Lower lobe of right lung (tissue), 2 donors: ENCODE measurements at regions not wholly inside any gene's neighbourhood (a gene's known extent, or its start where the extent isn't known, plus 50 kb on each side); places are given as distances from the start of the nearest gene placed in this dataset.
A peak's percentile ranks its signal among the peaks of the same experiment; 100 is the strongest.

Experiments used
- ATAC-seq, 2 donors: fragments of 200-7000 bp; cut with Tn5 transposase; one replicate each; pipeline ENCODE4 v1.9.1; 2020 to 2022; ENCODE audit warnings: mild to moderate bottlenecking in 2 of 2, moderate library complexity in 2 of 2
- DNase-seq: peaks from one replicate; pipeline ENCODE4 v3.0.0-alpha.2; 2020
- H3K27ac ChIP-seq: fragments of 200-600 bp; one replicate; pipeline ENCODE4 v1.8.0; 2022
- H3K27me3 ChIP-seq: fragments of 200-600 bp; one replicate; pipeline ENCODE4 v1.8.0; 2022; ENCODE audit warnings: low read depth
- H3K36me3 ChIP-seq: fragments of 200-600 bp; one replicate; pipeline ENCODE4 v1.8.0; 2022; ENCODE audit warnings: mild to moderate bottlenecking
- H3K4me1 ChIP-seq: fragments of 200-600 bp; one replicate; pipeline ENCODE4 v1.8.0; 2022
- H3K4me3 ChIP-seq: fragments of 200-600 bp; one replicate; pipeline ENCODE4 v1.8.0; 2022; ENCODE audit warnings: mild to moderate bottlenecking
- H3K9me3 ChIP-seq: fragments of 200-600 bp; one replicate; pipeline ENCODE4 v1.8.0; 2022
- CTCF ChIP-seq: fragments of 200-600 bp; IDR thresholded peaks from one replicate; pipeline ENCODE4 v1.8.0; 2022; ENCODE audit warnings: antibody characterized with exemption, mild to moderate bottlenecking
- intact Hi-C: fragments of 100-400 bp; cut with DNase I; formaldehyde crosslinking; loops from one replicate; pipeline ENCODE4 v1.11.0; 2022
- donor health status: DM: no; HTN: yes; CAD: no; lungs with severe emphysema.

DNA sequence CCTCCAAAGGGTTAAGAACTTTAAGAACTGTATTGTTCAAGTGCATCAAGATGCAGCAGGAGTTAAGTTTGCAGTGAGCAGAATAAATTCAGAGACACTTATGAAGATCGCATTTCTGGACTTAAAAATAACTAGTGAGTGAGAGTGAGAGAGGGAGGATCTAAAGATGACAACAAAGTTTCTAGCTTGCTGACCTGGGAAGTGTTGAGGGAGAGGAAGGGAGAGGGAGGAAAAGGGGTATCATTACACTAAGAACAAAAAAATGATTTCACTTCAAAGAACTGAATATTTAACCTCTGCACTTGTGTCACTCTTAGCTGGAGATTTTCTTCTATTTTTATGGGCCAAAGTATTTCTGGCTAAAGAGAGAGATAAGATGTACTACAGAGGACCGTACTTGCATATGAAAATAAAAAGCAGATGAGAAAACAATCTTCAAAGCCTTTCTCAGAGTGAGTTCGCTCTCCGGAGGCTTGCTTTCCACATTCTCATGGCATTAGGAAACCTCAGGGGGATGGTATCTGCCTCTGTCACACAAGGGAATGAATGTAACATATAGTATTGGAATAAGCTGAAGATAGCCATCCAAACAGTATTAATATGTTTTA is 91.4 kb upstream of the TJP1 start:
- ATAC-seq (no peak), DNase-seq (no peak)
- Histone ChIP-seq H3K4me1 (peaks cover 7% of the 10 kb centered on the region), H3K9me3 (no peaks in the 10 kb centered on the region), H3K27me3 (no peaks in the 10 kb centered on the region), H3K36me3 (no peaks in the 10 kb centered on the region), H3K27ac (no peak overlapping the region), H3K4me3 (no peak overlapping the region)
- no peak for TF ChIP-seq CTCF
- intact Hi-C loops: no loop called here

- intact Hi-C loops: no loop called here
Observed at GRCh38 chr15:29911705-29912104, 89.4 kb upstream of the TJP1 start.

GRCh38 chr15:29910068-29910467 is 87.8 kb upstream of the TJP1 start:
- no peak for DNase-seq
- Histone ChIP-seq H3K27me3 (no peaks in the 10 kb centered on the region), H3K9me3 (no peaks in the 10 kb centered on the region), H3K4me1 (peaks cover 7% of the 10 kb centered on the region), H3K27ac (no peak overlapping the region), H3K36me3 (no peaks in the 10 kb centered on the region), H3K4me3 (no peak overlapping the region)
- intact Hi-C loops: no loop called here
- peak in 1 of 2 donors; percentile 81 for ATAC-seq
- no peak for TF ChIP-seq CTCF

More at GRCh38 chr15:29911705-29912104, 89.4 kb upstream of the TJP1 start:
- no peak for DNase-seq
- no peaks in the 10 kb centered on the region for H3K27me3 ChIP-seq
- TF ChIP-seq CTCF: no peak
- H3K36me3 ChIP-seq: no peaks in the 10 kb centered on the region
- H3K4me3 ChIP-seq: no peak overlapping the region
- no peak overlapping the region for H3K27ac ChIP-seq
- peaks cover 7% of the 10 kb centered on the region for H3K4me1 ChIP-seq
- no peaks in the 10 kb centered on the region for H3K9me3 ChIP-seq
- no peak for ATAC-seq

GRCh38 chr15:29904757-29905417 is 82.6 kb upstream of the TJP1 start:
- ATAC-seq (no peak), DNase-seq (no peak)
- no peaks in the 10 kb centered on the region for H3K36me3 ChIP-seq
- TF ChIP-seq CTCF: no peak
- intact Hi-C loops: no loop called here
- no peak overlapping the region for H3K4me3 ChIP-seq
- no peaks in the 10 kb centered on the region for H3K27me3 ChIP-seq
- no peaks in the 10 kb centered on the region for H3K4me1 ChIP-seq
- H3K9me3 ChIP-seq: no peaks in the 10 kb centered on the region
- H3K27ac ChIP-seq: no peak overlapping the region

DNA sequence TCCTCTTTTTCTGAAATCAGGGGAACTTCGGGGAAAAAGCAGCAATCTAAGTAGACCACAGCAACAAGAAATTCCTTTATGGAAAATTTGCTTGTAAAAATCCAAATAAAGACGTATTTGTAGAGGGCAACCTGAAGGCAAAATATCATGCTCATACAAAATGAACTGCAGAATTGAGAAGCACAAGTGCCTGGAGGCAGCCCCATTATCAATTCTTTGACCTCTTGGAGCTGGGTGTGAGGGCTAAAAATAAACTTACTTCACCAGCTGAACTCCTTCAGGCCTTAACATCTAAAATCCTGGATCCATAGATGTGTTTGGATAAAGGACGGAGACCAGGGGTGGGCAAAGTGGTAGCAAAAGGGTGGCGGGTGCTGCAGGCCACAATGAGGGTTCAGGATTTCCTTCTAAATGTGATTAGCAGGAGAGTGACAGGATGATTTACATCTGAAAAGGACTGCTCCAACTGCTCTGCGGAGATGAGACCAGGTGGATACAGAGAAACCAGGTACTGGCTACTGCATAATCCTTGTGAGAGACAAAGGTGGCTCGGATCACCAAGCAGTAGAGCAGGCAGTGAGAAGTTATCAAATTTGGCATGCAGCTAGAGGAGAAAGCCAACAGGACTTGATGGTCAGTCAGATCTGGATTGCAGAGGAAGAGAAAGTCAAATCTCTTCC is 81.7 kb upstream of the TJP1 start:
- DNase-seq: no peak
- H3K27ac ChIP-seq: no peak overlapping the region
- intact Hi-C loops: no loop called here
- H3K27me3 ChIP-seq: no peaks in the 10 kb centered on the region
- H3K36me3 ChIP-seq: no peaks in the 10 kb centered on the region
- H3K9me3 ChIP-seq: no peaks in the 10 kb centered on the region
- H3K4me1 ChIP-seq: no peaks in the 10 kb centered on the region
- no peak for ATAC-seq
- no peak for TF ChIP-seq CTCF
- H3K4me3 ChIP-seq: no peak overlapping the region
